ENCODE measurements at regions not wholly inside any gene's neighbourhood (a gene's known extent, or its start where the extent isn't known, plus 50 kb on each side); places are given as distances from the start of the nearest gene placed in this dataset.
"Not testable (repeated sequence)": the region's sequence is repeated elsewhere in the genome, so short reads cannot be mapped to it uniquely, and the experiment has no call there.

DNA sequence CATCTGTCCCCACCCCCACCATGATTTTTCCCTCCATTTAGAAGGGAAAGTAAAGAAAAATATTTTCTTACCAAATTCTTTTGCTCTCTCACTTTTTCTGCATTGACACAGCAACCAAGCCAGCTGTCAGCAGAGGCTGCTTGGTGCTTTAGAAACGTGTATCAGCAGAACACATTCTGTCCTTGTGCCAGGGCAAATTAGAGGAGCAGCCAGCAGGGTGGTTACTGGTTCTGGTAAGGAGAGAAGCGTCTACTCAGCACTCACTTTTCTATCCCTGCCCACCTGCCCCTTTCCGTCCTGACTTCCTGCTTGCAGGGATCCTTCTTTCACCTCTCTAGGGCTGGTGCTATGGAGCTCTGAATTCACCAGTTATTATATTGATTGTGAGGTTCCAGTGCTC lies 327.5 kb upstream of the PDE3A start:
- no peak for DNase-seq (ENCODE audit: low read depth in 3 of 3)

DNA sequence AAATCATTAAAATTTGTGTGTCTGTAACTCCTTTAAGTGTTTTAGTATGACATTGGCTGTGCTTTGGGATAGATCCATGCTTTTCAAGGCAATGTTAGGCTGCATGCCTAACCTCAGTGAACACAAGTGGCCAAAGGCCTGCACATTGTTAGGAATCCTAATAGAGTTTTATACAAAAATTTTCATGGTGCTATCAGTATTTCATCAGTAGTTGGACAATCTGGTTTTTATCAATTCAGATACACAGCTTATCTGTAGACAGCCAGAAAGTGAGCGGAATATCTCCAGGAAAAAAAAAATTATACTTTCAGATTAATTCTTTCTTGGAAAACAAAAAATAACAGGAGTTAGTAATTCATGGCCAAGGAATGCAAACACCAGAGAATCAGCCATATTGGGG lies 324.0 kb upstream of the PDE3A start:
- DNase-seq (ENCODE audit: low read depth in 3 of 3) = no peak

DNA sequence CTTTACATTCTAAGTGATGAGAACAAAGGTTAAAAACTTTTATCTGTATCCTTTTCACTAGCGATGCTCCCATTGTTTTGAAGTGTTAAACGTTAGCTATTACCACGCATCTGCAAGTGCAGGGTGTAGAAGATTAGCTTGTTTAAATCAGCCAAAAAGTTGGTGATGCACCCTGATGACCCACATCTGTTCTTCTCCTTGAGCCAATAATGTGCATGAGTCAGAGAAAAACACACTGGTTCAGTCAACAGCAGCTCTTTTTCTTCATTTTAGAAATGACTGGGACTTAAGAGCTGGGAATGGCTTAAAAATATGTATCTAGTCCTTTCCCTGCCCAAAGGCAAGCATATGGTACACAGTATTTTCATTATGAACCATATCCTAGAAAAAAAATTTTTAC lies 323.5 kb upstream of the PDE3A start:
- no peak for DNase-seq (ENCODE audit: low read depth in 3 of 3)

DNA sequence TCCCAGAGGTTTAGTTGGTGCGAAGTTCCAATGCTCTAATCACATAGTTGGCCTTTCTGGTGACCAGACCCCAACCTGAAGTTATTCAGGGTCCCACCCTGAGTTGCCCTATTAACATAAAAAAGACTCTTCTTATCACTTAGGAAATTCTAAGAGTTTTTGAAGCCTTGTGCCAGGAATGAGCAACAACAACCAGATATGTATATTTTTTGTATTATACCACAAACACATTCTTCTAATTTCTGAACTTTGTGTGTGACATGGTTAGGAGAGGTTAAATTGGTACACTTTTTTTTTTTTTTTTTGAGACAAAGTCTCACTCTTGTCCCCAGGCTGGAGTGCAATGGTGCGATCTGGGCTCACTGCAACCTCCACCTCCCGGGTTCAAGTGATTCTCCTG lies 320.4 kb upstream of the PDE3A start:
- no peak for DNase-seq (ENCODE audit: low read depth in 3 of 3)

DNA sequence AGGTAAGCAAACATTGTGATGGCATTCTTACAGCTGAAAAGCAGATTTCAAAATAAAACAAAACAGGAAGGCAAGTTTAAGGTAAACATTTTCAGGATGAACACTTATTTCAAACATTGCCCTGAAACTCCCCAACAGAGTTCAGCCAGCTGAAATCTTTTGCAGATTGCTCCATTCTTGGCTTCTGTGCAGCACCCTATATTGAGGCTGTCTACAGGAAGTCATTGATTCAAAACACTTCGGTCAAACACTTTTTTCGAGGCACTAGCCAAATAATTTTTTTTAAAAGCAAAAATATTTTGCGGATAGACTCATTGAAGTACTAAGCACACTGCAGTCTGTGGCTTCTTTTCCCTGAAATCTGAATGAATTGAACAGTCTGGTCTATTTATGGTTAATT lies 318.1 kb upstream of the PDE3A start:
- no peak for DNase-seq (ENCODE audit: low read depth in 3 of 3)

DNA sequence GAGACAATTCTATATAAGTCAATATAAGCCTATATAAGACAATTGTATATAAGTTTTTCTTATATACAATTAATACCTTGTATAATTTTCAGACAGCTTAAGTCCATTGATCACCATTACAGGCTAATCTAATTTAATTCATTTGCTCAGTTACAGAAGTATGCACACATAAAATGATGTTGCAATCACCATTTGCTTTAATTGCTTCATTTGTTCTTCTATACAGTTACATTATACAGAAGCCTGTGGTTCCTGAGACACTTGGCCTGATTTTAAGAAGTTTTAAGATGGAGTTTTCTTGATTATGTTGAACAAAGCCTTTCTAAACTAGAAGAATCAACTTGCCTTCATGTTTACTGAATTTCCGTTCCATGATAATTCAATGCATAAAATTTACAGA lies 314.6 kb upstream of the PDE3A start:
- no peak for DNase-seq (ENCODE audit: low read depth in 3 of 3)

DNA sequence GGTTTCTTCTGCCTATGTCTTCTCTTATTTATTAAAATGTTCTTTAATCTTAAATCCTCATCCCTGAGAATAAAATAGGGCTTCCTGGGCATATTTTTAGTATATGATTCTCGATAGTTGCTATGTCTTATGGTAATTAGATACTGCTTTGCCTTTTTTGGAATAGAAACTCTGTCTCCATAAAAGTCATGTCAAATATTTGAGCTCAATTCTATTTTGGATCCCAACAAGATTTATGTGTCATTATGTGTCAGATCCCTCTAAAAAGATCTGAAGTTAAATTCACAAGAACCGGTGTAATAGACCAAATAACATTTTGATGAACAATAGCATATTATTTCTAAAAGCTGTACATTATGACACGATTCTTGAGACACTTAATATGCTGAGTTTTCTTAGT lies 312.5 kb upstream of the PDE3A start:
- DNase-seq (ENCODE audit: low read depth in 3 of 3) = no peak

DNA sequence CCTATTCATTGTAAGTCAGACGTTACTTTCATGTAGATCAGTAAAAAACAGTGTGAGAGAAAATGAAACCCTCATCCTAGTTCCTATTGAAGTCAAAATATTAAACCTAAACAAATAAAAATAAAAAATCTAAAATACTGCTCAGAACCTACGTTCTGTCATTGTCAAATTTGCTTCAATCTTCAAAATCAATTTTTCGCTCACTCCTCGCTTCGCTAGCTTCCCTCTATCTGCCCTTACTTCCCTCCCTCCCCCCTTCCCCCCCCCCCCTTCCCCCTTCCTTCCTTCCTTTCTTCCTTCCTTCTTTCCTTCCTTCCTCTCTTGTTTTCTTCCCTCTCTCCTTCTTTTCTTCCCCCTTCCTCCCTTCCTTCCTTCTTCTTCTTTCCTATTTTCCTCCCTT lies 310.9 kb upstream of the PDE3A start:
- no peak for DNase-seq (ENCODE audit: low read depth in 3 of 3)

DNA sequence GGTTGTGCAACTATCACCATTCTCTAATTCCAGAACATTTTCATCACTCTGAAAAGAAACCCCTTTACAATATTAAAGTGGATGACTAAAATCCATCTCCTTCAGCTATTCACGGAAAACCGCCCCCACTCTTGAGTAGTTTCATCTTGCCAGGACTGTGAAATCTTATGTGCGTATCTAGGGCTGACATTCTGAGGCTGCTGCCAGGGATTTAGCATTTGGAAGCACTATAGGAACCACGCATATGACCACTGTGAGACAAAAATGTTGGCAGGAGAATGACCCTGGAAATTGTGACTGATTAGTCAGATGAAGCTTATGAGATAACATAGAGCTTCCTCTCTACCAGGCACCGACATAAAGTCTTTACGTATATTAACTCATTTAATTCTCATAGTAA lies 305.2 kb upstream of the PDE3A start:
- DNase-seq (ENCODE audit: low read depth in 3 of 3) = no peak

DNA sequence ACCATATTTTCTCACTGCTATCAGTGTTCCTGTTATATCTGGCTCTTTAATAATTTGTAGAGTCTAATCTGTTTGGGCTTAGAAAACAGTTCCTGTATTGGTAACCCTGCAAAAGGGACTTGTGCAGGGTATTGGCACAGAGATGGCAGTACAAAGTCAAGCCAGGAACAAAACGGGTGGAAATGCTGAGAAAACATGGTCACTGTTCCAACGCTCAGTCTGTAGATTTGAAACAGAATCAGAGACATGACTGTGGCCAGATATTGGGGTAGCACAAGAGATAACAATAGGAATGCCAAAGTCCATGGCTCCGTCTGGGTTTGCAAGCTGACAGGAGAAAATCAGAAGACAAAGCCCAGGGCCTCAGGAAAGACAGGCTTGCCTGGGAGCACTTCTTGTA lies 290.7 kb upstream of the PDE3A start:
- DNase-seq (ENCODE audit: low read depth in 3 of 3) = no peak

DNA sequence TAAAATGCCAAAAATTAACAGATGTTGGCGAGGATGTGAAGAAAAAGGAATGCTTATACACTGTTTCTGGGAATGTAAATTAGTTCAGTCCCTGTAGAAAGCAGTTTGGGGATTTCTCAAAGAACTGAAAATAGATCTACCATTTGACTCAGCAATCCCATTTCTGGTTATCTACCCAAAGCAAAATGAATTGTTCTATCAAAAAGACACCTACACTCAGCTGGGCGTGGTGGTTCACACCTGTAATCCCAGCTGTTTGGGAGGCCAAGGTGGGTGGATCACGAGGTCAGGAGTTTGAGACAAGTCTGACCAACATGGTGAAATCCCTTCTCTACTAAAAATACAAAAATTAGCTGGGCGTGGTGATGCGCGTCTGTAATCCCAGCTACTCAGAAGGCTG lies 279.3 kb upstream of the PDE3A start:
- DNase-seq (ENCODE audit: low read depth in 3 of 3) = no peak

DNA sequence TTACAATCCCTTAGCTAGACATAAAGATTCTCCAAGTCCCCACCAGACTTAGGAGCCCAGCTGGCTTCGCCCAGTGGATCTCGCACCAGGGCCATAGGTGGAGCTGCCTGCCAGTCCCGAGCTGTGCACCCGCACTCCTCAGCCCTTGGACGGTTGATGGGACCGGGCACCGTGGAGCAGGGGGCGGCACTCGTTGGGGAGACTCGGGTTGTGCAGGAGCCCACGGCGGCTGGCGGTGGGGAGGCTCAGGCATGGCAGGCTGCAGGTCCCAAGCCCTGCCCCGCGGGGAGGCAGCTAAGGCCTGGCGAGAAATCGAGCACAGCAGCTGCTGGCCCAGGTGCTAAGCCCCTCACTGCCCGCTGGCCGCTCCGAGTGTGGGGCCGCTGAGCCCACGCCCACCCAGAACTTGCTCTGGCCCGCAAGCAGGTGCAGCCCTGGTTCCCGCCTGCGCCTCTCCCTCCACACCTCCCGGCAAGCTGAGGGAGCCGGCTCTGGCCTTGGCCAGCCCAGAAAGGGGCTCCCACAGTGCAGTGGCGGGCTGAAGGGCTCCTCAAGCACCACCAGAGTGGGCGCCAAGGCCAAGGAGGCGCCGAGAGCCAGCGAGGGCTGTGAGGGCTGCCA lies 275.0 kb upstream of the PDE3A start:
- DNase-seq (ENCODE audit: low read depth in 3 of 3) = not testable (repeated sequence)

DNA sequence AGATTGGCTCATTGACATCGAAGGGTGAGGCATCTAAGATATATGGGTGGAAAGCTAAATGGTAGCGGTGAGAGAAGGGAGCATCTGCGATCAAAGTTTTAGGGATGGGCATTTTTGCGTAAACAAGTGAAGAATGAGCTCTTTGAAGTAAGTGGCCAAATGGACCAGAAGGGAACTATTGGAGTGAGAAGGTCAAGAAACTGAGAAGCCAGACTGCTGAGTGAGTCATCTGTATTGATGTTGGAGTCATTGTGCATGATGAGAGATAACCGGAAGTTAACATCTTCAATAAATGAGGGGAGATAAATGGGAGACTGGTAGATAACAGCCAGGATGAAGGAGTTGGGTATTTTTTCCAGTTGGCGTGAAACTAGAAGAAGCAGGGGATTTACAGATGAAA lies 271.9 kb upstream of the PDE3A start:
- DNase-seq (ENCODE audit: low read depth in 3 of 3) = no peak

DNA sequence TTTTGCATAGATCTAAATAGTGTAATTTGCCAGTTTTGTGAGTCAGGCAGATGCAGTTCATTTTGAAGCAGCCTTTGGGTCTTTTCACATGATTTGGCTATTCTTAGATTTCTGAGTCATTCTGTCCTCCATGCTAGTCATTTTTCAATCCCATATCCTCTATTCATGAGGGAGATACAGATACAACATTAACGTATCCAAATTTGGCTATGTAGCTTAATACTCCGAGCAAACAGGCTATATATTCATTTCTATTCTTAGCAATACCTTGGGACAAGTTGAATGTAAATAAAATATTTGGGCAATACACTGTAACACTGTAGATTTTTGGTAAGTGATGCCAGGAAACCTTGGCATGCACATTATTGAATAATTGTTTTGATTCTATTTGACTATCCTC lies 270.7 kb upstream of the PDE3A start:
- DNase-seq (ENCODE audit: low read depth in 3 of 3) = no peak

DNA sequence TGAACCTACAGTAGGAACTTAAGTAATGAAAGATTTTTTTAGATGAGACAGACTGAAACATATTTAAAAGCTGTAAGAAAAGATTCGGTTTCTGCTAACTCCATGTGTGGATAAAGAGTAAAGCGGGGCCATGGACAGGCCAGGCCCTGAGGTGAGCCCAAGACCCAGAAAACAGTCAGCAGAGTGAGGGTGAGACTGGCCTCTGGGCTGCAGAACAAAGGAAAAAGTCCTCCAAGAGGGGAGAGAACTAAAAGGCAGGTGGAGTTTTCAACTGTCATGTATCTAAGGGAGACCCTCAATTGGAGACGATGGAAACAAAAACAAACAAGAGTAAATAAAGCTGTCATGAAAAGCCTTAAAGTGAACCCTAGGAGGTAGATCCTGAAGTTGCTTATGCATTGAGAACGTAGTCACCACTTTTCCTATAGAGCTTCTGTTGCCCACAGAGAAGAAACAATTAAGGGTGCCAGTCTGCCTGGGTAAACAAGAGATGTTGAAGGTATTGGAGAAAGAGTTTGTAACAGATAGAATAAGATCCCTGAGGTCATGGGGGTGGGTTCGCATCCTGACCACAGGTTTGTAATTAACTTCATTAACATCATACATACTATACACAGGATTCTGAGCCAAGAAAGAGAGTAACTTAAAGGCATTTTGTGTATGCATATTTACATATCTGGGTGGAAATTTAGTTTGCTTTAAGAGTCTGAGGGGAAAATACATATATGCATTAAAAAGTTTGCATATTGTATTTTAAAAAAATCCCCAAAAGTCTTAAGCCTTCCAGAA lies 268.7 kb upstream of the PDE3A start:
- no peak for DNase-seq (ENCODE audit: low read depth in 3 of 3)

DNA sequence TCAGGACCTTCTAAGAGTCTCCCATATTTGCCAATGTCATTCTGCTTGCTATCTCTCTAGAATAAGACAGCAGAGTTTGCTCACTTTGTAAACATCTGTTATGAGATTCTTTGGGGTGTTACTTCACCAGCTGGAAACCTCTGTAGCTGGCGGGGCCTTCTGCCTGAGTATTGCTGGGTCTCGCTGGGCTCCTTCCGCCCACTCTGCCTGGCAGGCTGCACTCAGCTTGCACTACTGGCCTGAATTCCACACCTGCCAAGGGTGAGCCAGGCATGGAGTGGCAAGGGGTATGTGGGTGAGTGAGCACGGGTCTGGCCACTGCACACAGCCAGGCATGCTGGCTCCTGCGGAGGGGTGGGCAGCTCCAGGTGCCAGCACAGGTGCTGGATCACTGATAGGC lies 267.3 kb upstream of the PDE3A start:
- DNase-seq (ENCODE audit: low read depth in 3 of 3) = no peak

DNA sequence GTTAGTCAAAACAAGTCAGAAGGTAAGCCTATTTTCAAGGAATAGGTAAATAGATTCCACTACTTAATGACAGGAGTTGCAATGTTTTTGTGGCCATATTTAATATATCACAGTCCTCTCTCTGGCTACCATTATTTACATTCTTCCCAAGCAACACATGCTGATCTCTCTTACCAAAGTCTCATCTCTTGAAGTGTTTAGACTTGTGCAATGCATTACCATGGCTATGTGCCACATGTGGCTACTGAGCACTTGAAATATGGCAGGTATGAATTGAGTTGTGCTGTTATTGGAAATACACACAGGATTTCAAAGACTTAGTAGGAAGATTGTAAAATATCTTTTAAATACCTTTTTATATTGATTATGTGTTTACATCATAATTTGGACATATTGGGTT lies 262.4 kb upstream of the PDE3A start:
- DNase-seq (ENCODE audit: low read depth in 3 of 3) = no peak

DNA sequence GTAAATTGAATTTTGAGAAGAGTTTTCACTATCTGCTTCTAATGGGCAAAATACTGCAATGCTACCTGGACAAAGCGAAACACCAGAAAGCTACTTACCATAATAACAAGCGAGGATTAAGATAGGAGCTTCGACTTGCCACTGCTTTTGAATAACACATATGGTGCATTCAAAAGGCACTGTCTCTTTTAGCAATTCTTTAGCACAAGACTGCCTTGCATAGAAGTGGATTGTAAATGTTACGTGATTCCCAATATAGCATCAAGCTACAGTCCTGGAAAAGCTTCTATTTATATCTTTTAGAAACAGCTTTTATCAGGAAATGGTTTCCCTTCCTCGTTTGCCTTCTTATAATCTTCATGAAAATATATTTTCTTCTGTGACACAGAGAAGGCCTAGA lies 258.7 kb upstream of the PDE3A start:
- DNase-seq (ENCODE audit: low read depth in 3 of 3) = no peak

DNA sequence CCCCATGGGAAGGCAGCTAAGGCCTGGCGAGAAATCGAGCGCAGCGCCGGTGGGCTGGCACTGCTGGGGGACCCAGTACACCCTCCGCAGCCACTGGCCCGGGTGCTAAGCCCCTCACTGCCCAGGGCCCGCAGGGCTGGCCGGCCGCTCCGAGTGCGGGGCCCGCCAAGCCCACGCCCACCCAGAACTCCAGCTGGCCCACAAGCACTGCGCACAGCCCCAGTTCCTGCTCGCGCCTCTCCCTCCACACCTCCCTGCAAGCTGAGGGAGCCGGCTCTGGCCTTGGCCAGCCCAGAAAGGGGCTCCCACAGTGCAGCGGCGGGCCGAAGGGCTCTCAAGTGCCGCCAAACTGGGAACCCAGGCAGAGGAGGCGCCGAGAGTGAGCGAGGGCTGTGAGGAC lies 253.0 kb upstream of the PDE3A start:
- not testable (repeated sequence) for DNase-seq (ENCODE audit: low read depth in 3 of 3)

DNA sequence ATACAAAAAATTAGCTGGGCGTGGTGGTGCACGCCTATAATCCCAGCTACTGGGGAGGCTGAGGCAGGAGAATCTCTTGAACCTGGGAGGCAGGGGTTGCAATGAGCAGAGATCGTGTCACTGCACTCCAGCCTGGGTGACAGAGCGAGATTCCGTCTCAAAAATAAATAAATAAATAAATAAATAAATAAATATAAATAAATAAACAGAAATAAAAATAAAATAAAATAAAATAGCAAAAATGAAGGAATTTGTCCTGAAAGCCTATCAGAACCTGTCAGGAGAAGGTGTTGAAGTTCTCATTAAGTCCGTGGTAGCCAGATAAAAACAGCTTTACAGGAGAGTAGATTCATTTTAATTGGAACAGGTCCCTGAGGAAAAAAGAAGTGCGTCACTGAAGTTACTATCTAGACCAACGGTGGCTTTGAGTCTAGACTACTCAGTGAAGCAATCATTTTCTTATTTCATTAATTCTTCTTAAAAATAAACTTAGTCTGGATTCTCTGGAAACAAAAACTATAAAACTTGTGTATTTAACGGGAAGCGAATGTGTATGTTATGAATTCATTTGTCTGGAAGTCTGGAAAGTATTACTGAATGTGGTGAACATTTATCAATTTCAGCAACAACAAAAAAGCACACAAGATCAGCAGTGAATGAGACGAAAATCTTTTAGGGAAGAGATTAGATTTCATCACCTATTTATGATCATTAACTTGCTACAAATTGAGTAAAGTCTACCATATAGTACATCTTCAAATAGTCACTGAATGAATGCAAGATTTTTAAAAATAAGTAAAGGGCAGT lies 248.5 kb upstream of the PDE3A start:
- no peak for DNase-seq (ENCODE audit: low read depth in 3 of 3)

DNA sequence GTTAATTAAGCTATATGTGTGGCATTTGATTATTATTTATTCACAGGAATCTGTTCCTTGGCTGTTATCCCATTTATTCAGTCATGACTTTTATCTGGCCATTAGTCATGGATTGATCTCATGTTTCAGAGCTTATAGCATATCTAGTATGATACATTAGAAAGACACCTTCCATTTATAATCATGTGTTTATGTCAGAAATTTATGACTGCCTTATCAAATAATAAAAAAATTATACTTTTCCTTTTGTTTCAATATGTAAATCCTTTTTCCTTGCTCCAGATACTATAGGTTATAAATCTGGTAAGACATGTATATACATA lies 248.0 kb upstream of the PDE3A start:
- no peak for DNase-seq (ENCODE audit: low read depth in 3 of 3)

DNA sequence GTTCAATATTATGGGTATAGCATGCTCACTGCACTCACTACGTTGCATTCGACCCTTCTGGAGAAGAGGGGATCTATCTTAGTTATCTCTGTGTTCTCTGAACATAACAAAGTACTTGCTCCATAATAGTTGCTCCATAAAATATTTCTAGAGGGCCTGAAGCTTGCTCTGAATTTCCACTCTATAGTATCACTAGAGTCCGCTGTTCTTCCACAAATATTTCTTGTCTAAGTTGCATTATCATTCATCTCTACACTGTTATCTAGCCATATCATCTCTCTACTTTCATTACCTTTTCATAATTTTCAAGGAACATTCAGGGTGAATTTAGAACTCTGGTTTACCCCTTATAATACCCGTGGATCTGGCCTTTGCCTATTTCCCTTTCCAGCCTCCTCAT lies 246.1 kb upstream of the PDE3A start:
- DNase-seq (ENCODE audit: low read depth in 3 of 3) = no peak

DNA sequence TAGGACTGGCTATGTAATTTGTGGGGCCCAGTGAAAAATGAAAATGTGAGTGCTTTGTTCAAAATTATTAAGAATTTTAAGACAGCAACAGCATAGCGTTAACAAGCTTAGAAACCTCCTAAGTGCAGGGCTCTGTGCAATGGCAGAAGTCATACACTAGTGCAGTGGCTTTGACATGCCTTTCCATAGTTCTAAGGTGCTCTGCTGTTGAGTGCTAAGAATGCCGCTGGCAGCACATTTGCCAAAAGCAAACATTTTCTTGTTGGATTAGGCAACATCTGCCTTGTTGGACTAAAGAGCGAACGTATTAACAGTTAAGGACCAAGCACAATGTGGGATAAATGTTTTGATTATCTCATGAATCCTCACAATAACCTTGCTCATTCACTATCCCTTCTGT lies 244.9 kb upstream of the PDE3A start:
- DNase-seq (ENCODE audit: low read depth in 3 of 3) = no peak

Data from stimulated activated CD4-positive, alpha-beta T cell treated with anti-CD3 and anti-CD28 coated beads, TNF-alpha, amount 100 ng/mL, for 24 hours (primary cell).